BLaER1 treated with 17β-estradiol and CSF1 and Interleukin-3, amounts not matched to agents 10 nM and 100 nM (cell line): ENCODE measurements at regions not wholly inside any gene's neighbourhood (a gene's known extent, or its start where the extent isn't known, plus 50 kb on each side); places are given as distances from the start of the nearest gene placed in this dataset.
A peak's percentile ranks its signal among the peaks of the same experiment; 100 is the strongest.

ENCODE experiments used
- H3K27ac ChIP-seq, 11 experiments: shearing (Covaris generic); formaldehyde crosslinking; 2 replicates each; pipeline ENCODE4 v1.8.1; 2022
- H3K27me3 ChIP-seq, 11 experiments: shearing (Covaris generic); formaldehyde crosslinking; 2 replicates each; pipeline ENCODE4 v1.8.1; 2022
- H3K36me3 ChIP-seq, 11 experiments: shearing (Covaris generic); formaldehyde crosslinking; 2 replicates each; pipeline ENCODE4 v1.8.1; 2022
- H3K4me1 ChIP-seq, 10 experiments: shearing (Covaris generic); formaldehyde crosslinking; 2 replicates each; pipeline ENCODE4 v1.8.1; 2022
- H3K4me2 ChIP-seq, 11 experiments: shearing (Covaris generic); formaldehyde crosslinking; 2 replicates each; pipeline ENCODE4 v1.8.1; 2022
- H3K4me3 ChIP-seq, 10 experiments: shearing (Covaris generic); formaldehyde crosslinking; 2 replicates each; pipeline ENCODE4 v1.8.1; 2022
- H3K9ac ChIP-seq, 11 experiments: shearing (Covaris generic); formaldehyde crosslinking; 2 replicates each; pipeline ENCODE4 v1.8.1; 2022
- H3K9me3 ChIP-seq, 11 experiments: shearing (Covaris generic); formaldehyde crosslinking; replicated peaks in 1 of 11; 2 replicates each; pipeline ENCODE4 v1.8.1; 2022
- H4K20me1 ChIP-seq, 11 experiments: shearing (Covaris generic); formaldehyde crosslinking; 2 replicates each; pipeline ENCODE4 v1.8.1; 2022
- Cebpa-rat ChIP-seq, 11 experiments: shearing (Covaris generic); IDR thresholded peaks; 2 replicates each; pipeline ENCODE4 v1.8.1; 2022

- H4K20me1 ChIP-seq: peaks cover 98 to 100% (median 100%) of the 10 kb centered on the region in 11 experiments
- peaks cover 42 to 62% (median 53%) of the 10 kb centered on the region in 10 experiments for H3K4me1 ChIP-seq
- H3K36me3 ChIP-seq: peaks cover 56 to 81% (median 69%) of the 10 kb centered on the region in 11 experiments
- H3K27me3 ChIP-seq: no peaks in the 10 kb centered on the region
- no peaks in the 10 kb centered on the region for H3K9me3 ChIP-seq
- H3K9ac ChIP-seq: no peak overlapping the region
- no peak overlapping the region for H3K27ac ChIP-seq
- no peak overlapping the region for H3K4me3 ChIP-seq
- no peak for TF ChIP-seq Cebpa-rat (IDR thresholded peaks at IDR 0.05)
- H3K4me2 ChIP-seq: peak overlapping the region in 1 of 11 experiments; percentile 13; a peak in 2 of 22 replicates
Observed at GRCh38 chr2:74044999-74045398, 60.3 kb downstream of the TET3 start.

- H3K36me3 ChIP-seq: peaks cover 60 to 82% (median 73%) of the 10 kb centered on the region in 11 experiments
- no peaks in the 10 kb centered on the region for H3K27me3 ChIP-seq
- H3K9ac ChIP-seq: no peak overlapping the region; a peak in 1 of 22 replicates
- H3K4me1 ChIP-seq: peaks cover 42 to 62% (median 53%) of the 10 kb centered on the region in 10 experiments
- peak overlapping the region in 1 of 11 experiments; percentile 13; a peak in 2 of 22 replicates for H3K4me2 ChIP-seq
- peaks cover 98 to 100% (median 100%) of the 10 kb centered on the region in 11 experiments for H4K20me1 ChIP-seq
- H3K4me3 ChIP-seq: no peak overlapping the region
- H3K9me3 ChIP-seq: no peaks in the 10 kb centered on the region
- peak overlapping the region in 1 of 11 experiments; percentile 21; a peak in 1 of 22 replicates for H3K27ac ChIP-seq
- no peak for TF ChIP-seq Cebpa-rat (IDR thresholded peaks at IDR 0.05)
Observed at GRCh38 chr2:74045454-74045853, 60.7 kb downstream of the TET3 start.

DNA sequence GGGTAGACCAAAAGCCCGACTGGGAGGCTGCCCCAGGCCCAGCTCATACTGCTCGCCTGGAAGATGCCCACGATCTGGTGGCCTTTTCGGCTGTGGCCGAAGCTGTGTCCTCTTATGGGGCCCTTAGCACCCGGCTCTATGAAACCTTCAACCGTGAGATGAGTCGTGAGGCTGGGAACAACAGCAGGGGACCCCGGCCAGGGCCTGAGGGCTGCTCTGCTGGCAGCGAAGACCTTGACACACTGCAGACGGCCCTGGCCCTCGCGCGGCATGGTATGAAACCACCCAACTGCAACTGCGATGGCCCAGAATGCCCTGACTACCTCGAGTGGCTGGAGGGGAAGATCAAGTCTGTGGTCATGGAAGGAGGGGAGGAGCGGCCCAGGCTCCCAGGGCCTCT is 61.7 kb downstream of the TET3 start:
- H3K36me3 ChIP-seq: peaks cover 67 to 92% (median 81%) of the 10 kb centered on the region in 11 experiments
- H4K20me1 ChIP-seq: peaks cover 98 to 100% (median 100%) of the 10 kb centered on the region in 11 experiments
- no peaks in the 10 kb centered on the region for H3K27me3 ChIP-seq
- no peaks in the 10 kb centered on the region for H3K9me3 ChIP-seq
- no peak for TF ChIP-seq Cebpa-rat (IDR thresholded peaks at IDR 0.05)
- H3K4me1 ChIP-seq: peaks cover 42 to 62% (median 52%) of the 10 kb centered on the region in 10 experiments; a peak in 19 of 20 replicates
- H3K9ac ChIP-seq: no peak overlapping the region
- no peak overlapping the region; a peak in 1 of 22 replicates for H3K27ac ChIP-seq
- no peak overlapping the region for H3K4me2 ChIP-seq
- no peak overlapping the region for H3K4me3 ChIP-seq

DNA sequence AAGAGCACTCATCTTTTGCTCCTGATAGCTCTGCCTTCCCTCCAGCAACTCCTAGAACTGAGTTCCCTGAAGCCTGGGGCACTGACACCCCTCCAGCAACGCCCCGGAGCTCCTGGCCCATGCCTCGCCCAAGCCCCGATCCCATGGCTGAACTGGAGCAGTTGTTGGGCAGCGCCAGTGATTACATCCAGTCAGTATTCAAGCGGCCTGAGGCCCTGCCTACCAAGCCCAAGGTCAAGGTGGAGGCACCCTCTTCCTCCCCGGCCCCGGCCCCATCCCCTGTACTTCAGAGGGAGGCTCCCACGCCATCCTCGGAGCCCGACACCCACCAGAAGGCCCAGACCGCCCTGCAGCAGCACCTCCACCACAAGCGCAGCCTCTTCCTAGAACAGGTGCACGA is 62.4 kb downstream of the TET3 start:
- Histone ChIP-seq H3K4me1 (peaks cover 46 to 62% (median 53%) of the 10 kb centered on the region in 10 experiments), H3K36me3 (peaks cover 67 to 94% (median 82%) of the 10 kb centered on the region in 11 experiments), H4K20me1 (peaks cover 97 to 100% (median 100%) of the 10 kb centered on the region in 11 experiments)

DNA sequence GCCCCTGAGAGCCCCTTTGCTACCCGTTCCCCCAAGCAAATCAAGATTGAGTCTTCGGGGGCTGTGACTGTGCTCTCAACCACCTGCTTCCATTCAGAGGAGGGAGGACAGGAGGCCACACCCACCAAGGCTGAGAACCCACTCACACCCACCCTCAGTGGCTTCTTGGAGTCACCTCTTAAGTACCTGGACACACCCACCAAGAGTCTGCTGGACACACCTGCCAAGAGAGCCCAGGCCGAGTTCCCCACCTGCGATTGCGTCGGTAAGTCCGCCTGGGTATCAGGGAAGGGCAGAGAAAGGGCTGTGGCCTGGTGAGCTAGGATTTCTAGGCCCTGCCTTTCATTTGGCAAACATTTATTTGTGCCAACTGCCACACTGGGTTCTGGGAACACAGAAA is 63.4 kb downstream of the TET3 start:
- Histone ChIP-seq H3K4me1 (peaks cover 51 to 62% (median 58%) of the 10 kb centered on the region in 10 experiments), H3K27me3 (no peaks in the 10 kb centered on the region), H3K27ac (no peak overlapping the region), H4K20me1 (peaks cover 92 to 100% (median 100%) of the 10 kb centered on the region in 11 experiments), H3K36me3 (peaks cover 67 to 89% (median 82%) of the 10 kb centered on the region in 11 experiments), H3K9me3 (no peaks in the 10 kb centered on the region), H3K9ac (no peak overlapping the region), H3K4me2 (no peak overlapping the region), H3K4me3 (no peak overlapping the region)
- no peak for TF ChIP-seq Cebpa-rat (IDR thresholded peaks at IDR 0.05)

More for the DNA sequence above, 62.4 kb downstream of the TET3 start:
- Histone ChIP-seq H3K27me3 (no peaks in the 10 kb centered on the region), H3K9ac (no peak overlapping the region), H3K4me3 (no peak overlapping the region), H3K4me2 (no peak overlapping the region), H3K27ac (no peak overlapping the region), H3K9me3 (no peaks in the 10 kb centered on the region)
- no peak for TF ChIP-seq Cebpa-rat (IDR thresholded peaks at IDR 0.05)

DNA sequence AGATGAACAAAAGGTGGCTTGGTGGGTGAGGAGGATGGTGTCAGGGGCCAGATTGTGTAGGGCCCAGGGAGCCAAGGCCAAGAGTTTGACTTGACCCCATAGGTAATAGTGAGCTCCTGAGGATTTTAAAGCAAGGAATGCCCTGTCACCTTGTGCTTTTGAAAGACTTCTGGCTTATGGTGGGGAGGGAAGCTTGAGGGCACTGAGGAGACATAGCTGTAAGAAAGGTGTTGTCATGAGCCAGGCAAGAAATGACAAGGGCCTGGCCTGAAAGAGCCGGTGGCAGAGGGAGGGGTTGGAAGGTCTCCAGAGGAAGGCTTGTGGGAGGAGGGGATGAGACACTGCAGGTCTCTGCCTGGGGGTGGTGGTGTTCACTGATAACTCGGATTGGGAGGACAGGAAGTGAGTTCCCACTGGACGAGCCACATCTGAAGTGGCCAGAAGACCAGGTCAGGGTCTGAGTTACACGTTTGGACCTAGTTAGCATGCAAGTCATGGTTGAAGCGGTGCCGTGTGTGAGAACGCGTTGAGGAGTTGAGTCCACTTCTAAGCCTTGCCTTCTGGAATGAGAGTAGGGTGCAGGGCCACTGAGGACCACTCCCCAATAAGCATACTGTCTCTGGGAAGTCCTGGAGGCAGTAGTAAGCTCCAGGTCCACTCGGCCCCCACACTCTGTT is 64.3 kb downstream of the TET3 start:
- Histone ChIP-seq H3K27ac (0 out of 22 replicates have a peak overlapping the region, but pooled peaks of 1 of the 11 experiments have one; percentile 7), H4K20me1 (peaks cover 91 to 100% (median 100%) of the 10 kb centered on the region in 11 experiments), H3K36me3 (peaks cover 69 to 91% (median 80%) of the 10 kb centered on the region in 11 experiments), H3K9me3 (no peaks in the 10 kb centered on the region), H3K4me2 (peak overlapping the region in 1 of 11 experiments; percentile 9; a peak in 3 of 22 replicates), H3K9ac (no peak overlapping the region), H3K27me3 (no peaks in the 10 kb centered on the region), H3K4me3 (no peak overlapping the region), H3K4me1 (peaks cover 52 to 66% (median 61%) of the 10 kb centered on the region in 10 experiments)
- no peak for TF ChIP-seq Cebpa-rat (IDR thresholded peaks at IDR 0.05)

GRCh38 chr2:74050151-74050550 is 65.4 kb downstream of the TET3 start:
- Histone ChIP-seq H3K4me2 (peak overlapping the region in 4 of 11 experiments; percentile 19 to 25 (median 21); a peak in 3 of 22 replicates), H3K36me3 (peaks cover 64 to 94% (median 84%) of the 10 kb centered on the region in 11 experiments), H3K27me3 (no peaks in the 10 kb centered on the region), H3K27ac (no peak overlapping the region), H3K9ac (no peak overlapping the region), H3K9me3 (no peaks in the 10 kb centered on the region), H3K4me3 (no peak overlapping the region), H3K4me1 (peaks cover 52 to 69% (median 61%) of the 10 kb centered on the region in 10 experiments), H4K20me1 (peaks cover 91 to 100% (median 100%) of the 10 kb centered on the region in 11 experiments)
- no peak for TF ChIP-seq Cebpa-rat (IDR thresholded peaks at IDR 0.05)

- Histone ChIP-seq H3K27me3 (no peaks in the 10 kb centered on the region), H3K36me3 (peaks cover 64 to 94% (median 83%) of the 10 kb centered on the region in 11 experiments), H3K4me1 (peaks cover 52 to 64% (median 59%) of the 10 kb centered on the region in 10 experiments), H3K9ac (no peak overlapping the region), H3K4me3 (no peak overlapping the region), H4K20me1 (peaks cover 84 to 100% (median 100%) of the 10 kb centered on the region in 11 experiments), H3K4me2 (peak overlapping the region in 9 of 11 experiments; percentile 32 to 73 (median 61); a peak in 11 of 22 replicates), H3K27ac (no peak overlapping the region), H3K9me3 (no peaks in the 10 kb centered on the region)
- TF ChIP-seq Cebpa-rat (IDR thresholded peaks at IDR 0.05): no peak
Observed at GRCh38 chr2:74051504-74051903, 66.8 kb downstream of the TET3 start.
